Frontal cortex (tissue), 3 donors: ENCODE measurements at regions not wholly inside any gene's neighbourhood (a gene's known extent, or its start where the extent isn't known, plus 50 kb on each side); places are given as distances from the start of the nearest gene placed in this dataset.

Source experiments
- DNase-seq, 2 donors: peaks; one replicate each; pipeline ENCODE4 v3.0.0; 2012; ENCODE audit warnings: low spot score in 2 of 2
- FAIRE-seq: peaks from 2 replicates; lab custom pipeline; 2012; peaks lifted over from hg19 to GRCh38; lab: Jason Lieb, UNC
- donor health status: control.
- donor health status: control.
- donor health status: control.

- FAIRE-seq (no peak), DNase-seq (no peak)
Observed at GRCh38 chr5:172588380-172588779, 52.7 kb upstream of the NEURL1B start.

DNA sequence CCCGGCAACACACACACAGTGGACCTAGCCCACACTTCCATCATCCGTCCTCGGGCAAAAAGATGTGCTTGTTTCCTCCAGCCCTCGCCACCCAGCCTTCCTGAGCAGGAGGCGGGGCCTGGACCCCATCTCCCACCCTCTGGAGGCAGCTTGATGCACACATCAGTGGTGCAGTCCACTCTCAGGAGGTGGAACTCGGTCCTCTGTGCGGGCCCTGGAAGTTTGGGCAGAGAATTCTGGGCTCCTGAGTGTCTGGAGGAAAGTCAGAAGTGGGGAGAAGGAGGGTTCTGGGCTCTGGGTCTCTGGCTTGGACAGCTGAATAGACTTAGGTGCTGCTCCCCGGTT lies 54.0 kb upstream of the NEURL1B start:
- no peak for FAIRE-seq
- DNase-seq: no peak

DNA sequence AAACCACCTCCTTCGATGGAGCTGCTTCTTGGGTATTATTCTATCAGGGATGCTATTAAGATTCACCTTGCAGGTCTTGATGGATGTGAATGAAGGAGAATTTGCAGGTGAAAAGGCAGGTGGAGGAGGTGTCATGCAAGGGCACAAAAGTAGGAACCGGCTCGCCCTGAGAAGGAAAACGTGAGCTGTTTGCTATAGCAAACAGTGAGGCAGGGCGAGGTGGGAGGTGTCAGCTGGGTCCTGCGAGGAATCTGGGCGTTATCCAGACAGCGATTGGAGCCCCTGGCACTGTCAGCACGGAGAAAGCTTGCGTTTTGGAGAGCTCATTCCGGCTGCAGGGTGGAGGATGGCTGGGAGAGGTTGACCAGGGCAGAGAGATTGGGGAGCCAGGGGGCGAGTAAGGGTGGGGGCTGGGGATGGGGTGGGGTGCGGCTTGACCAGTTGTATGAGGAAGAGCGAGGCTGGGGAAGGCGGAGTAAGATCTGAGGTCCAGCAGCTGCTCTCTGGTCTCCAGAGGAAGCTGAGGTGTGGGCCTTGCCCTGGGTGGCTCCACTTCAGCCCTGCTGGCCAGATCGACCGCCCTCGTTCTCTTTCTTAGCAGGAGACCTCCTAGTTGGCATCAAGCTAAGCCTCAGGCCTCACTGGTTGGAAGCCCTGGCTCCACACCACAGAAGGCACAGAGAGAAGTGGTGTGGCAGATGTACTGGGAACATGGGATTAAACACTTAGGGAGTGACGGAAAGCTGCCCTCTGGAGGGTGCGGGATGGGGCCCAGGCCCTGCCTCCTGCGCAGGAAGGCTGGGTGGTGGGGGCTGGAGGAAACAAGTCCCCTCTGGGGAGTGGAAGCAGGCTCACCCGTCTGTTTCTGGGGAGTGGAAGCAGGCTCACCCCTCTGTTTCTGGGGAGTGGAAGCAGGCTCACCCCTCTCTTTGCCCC lies 54.7 kb upstream of the NEURL1B start:
- DNase-seq (no peak), FAIRE-seq (no peak)

DNA sequence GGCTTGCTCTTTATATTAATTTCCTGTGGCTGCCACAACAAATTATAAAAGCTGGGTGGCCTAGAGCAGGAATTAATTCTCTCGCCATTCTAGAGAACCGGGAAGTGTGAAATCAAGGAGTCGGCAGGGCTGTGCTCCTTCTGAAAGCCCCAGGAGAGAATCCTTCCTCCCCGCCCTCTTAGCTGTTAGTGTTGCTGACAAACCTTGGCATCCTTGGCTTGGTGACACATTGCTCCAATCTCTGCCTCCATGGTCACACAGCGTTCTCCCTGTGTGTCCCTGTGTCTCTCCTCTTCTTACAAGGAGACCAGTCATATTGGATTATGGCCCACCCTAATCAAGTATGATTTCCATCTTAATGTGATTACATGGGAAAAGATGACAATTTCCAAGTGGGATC lies 55.9 kb upstream of the NEURL1B start:
- FAIRE-seq: no peak

DNA sequence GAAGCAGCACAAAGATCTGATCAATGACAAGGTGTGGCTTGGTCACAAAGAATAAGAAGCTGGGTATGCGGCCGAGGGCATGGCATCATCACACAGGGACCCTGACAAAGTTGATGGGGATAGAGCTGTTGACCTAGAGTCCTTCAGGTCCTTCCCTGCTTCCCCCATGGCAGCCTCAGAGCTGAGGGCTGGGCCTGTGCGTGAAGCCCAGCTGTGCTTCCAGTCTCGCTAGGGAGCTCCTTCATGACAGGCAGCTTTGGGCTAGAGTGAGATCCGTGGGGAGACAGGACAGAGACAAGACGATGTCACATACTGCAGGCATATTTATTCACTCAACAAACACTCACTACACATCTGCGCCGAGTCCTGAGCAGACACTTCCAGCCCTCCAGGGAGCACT lies 56.4 kb upstream of the NEURL1B start:
- no peak for FAIRE-seq

More for the DNA sequence above, 55.9 kb upstream of the NEURL1B start:
- DNase-seq: no peak

DNA sequence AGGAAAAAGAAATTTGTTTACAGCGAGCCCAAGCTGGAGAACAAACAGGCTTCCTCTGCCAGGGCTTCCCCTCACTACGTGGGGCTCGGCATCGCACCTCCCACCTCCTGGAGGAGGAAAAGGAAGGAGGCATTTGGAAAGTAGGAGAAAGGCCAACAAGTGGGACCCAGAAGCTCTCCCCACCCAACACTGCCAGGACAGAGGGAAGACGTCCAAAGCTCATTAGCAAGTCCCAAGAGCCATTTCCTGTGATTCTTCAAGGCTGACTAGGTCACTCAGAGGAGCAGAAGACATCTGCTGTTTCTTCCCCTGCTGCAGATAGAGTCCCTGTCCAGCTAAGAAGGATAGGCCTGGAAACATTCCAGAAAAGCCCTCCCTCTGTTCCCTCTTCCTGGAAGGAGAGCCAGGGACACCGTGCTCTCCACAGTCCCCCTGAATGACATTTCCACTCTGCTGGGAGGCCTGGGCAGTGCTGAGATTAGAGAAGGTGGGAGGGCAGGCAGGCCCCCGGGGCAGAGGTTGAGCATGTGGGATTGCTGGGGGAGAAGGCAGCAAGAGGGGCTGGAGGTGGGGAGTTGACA lies 57.0 kb upstream of the NEURL1B start:
- FAIRE-seq: no peak
- DNase-seq: no peak

More for the DNA sequence above, 56.4 kb upstream of the NEURL1B start:
- no peak for DNase-seq

- FAIRE-seq (no peak), DNase-seq (no peak)
Observed at GRCh38 chr5:172582940-172583339, 58.1 kb upstream of the NEURL1B start.

DNA sequence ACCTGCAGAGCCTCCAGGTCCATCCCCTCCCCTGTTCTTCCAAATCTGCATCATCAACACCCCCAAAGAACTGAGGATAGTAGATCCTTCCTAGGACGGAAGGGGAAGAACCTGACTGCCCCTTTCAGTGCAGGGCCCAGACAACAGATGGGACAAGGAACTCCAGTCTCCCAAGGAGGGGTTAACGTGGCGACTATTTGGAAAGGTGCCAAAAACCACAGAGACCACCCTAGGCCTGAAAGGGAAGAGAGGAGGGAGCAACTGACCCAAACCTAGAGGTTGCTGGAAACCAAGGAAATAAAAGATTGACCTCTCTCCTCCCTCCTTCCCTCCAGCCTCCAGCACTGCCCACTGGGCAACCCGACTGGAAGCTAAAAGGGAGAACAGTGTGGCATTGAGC lies 59.7 kb upstream of the NEURL1B start:
- DNase-seq (no peak), FAIRE-seq (no peak)

DNA sequence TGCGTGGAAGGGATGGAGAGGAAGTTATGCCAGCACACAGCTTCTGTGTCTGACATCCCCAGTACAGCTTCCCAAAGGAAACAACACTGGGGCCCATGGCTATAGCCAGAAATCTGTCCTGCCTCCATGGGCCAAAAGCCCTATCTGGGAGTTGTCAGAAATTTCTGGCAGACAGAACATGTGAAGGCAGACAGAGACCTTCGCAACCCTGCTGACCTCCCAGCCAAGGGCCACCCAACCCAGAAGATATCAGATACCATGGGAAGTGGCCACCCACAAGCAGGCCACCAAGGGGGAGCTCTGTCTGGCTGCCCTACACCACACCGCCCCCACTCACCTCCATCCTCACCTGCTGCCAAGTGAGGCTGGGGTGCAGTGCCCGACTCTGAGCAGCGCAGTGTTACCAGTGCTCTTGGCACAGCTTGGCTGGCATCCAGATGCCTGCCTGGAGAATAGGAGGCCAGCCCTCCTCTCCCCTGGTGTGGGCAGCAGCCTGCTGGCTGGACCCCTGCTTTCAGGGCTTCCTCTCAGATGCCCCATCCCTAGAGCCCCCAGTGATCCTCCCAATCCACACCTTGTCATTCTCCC lies 61.6 kb upstream of the NEURL1B start:
- FAIRE-seq (no peak), DNase-seq (no peak)

- DNase-seq (no peak), FAIRE-seq (no peak)
Observed at GRCh38 chr5:172577267-172577909, 63.7 kb upstream of the NEURL1B start.

- DNase-seq: no peak
- FAIRE-seq: no peak
Observed at GRCh38 chr5:172575816-172576545, 65.1 kb upstream of the NEURL1B start.

DNA sequence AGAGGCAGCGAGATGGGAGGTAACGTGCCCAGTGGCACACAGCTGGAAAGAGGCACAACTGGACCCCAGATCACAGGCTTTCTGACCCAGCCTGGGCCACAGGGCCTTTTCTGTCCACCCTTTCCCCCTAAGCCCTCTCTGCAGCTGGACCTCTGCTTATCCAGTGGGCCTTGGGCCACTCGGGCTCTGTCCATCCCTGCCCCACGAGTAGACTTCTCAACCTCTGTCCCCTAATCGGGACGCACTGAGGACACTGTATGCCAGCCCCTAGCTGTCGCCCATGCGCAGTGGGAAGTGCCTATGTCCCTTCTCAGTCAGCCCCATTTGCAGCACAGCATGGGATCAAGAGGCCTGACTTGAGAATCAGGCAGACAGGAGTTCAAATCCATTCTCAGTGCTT lies 65.6 kb upstream of the NEURL1B start:
- FAIRE-seq (no peak), DNase-seq (no peak)

- no peak for FAIRE-seq
- peak in 1 of 2 donors; percentile 52 for DNase-seq
Observed at GRCh38 chr5:172574871-172575223, 66.2 kb upstream of the NEURL1B start.

DNA sequence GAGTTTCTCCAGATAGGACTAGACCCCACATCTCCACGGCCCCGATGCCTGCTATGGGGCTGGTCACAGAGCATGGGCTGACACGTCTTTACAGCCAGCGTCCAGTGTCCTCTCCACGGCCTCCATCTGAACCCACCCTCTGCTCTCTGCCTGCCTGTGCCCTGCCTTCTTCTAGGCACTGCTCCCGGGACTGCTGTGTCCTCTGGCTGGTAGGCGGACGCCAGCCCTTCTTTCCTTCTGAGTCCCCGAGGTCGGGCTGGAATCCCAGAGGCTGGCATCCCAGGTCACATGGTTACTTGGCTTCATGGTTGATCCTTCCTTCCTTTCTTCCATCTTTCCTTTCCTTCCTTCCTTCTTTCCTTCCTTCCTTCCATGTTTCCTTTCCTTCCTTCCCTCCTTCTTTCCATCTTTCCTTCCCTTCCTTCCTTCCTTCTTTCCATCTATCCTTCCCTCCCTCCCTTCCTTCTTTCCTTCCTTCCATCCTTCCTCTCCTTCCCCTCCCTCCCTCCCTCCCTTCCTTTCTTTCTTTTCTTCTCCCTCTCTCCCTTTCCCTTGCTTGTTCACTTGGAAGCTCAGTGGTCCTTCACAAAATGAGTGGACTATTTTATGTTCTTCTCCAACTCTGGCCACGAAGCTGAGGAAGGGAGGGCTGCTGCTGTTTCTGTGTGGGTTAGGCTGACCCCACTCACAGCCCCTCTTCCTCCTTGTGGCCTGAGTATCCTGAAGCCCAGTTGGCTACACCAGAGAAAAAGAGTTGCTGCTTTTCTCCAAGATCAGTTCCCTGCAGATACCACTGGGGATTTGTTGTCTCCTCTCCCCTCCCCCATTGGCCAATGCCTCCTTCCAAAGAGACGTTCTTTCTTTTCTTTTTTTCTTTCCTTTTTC lies 66.8 kb upstream of the NEURL1B start:
- no peak for FAIRE-seq
- no peak for DNase-seq

DNA sequence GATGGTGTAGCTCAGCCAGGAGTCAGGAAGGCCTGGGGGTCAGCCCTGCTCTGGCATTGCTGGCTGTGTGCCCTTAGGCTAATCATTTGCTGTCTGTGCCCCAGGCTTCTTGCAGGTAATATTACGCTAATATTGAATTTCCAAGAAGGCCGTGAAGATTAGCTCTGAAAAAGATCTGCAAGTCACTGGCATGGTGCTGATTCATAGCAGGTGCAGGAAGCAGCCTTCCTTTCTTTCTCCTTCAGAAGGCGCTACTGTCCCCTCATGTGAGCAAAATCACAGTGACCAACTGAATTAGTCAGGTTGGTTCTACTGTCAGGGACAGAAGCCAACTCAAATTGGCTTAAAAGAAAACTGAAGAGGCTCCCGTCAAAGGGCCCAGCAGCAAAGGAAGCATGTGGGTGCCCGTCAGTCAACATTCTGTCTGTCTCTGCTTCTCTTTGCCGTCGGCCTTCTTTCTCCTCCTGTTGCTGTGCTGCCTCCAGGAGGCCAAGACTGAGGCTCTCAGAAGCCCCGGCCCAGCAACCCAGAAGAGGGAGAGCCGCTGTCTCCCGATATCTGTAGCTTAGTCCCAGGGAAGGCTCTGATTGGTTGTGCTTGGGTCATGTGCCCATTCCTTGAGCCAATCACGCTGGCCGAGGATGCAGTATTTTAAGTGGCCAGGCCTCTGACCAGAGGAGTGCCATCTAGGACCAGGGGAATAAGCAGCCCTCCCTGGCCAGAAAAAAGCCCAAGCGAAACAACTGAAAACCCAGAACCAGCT lies 67.8 kb upstream of the NEURL1B start:
- DNase-seq (no peak), FAIRE-seq (no peak)

DNA sequence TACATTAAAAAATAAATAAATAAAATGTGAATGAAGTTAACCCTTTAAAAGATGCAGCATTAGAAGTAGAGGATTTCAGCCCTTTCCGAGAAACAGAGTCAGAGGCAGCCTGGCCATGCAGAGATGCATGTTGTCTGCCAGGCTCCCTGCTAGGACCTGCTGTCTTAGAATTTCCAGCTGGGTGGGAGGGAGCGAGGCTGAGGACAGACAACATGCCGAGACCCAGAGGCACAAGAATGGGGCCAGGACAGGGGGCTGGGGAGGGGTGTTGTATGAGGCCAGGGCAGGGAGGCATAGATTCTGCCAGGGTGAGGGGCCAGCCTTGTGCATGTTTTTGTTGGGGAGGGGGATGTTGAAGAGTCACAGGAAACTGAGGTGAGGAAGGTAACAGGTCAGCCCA lies 68.6 kb upstream of the NEURL1B start:
- no peak for DNase-seq
- FAIRE-seq: no peak

GRCh38 chr5:172571892-172572291 lies 69.2 kb upstream of the NEURL1B start:
- no peak for FAIRE-seq
- no peak for DNase-seq

DNA sequence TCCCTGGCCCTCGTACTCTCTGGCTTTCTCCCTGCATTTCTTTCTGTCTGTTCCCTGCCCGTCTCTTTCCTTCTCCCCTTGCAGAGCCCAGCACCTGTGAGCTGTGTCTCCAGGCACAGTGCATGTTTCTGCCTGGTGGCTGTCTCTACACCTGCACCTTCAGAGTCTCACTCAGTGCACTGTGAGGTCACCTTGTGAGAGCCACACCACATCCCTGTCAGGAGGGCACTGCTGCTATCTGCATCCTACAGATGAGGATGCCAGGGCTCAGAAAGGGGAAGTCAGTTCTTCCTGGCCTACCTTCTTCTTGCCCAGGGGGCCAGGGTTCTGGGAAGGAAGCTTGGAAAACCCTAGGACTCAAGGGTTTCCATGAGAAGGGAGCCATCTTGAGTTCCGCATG lies 69.7 kb upstream of the NEURL1B start:
- DNase-seq: no peak
- no peak for FAIRE-seq
